ENCODE measurements at regions not wholly inside any gene's neighbourhood (a gene's known extent, or its start where the extent isn't known, plus 50 kb on each side); places are given as distances from the start of the nearest gene placed in this dataset.
"Not testable (repeated sequence)": the region's sequence is repeated elsewhere in the genome, so short reads cannot be mapped to it uniquely, and the experiment has no call there.

DNA sequence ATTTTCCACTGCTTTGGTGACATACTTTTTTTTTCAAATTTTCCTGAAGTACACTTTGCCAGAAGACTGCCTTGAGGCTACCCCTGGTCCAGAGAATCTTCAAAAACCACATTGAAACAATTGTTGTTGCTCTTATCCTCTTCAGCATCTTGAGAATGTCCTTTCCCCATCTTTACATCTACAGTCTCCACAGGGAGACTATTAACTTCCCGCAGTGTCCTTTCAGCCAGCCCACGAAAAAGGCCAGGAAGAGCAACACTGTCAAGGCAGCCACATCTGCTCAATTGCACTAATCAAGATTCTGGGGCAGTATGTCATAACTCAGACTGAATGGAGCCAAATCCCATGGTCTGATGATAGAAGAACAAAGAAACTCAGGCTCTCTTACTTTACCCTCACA is 148.3 kb downstream of the ENC1 start:
- Histone ChIP-seq H3K36me3 (ENCODE audit: control insufficient read depth, insufficient read depth, low read length) (no peaks in the 10 kb centered on the region), H3K4me3 (ENCODE audit: low read depth, low read length) (no peak overlapping the region), H3K27me3 (ENCODE audit: control insufficient read depth, insufficient read depth, low read length) (no peaks in the 10 kb centered on the region)
- no peak for TF ChIP-seq CTCF (IDR thresholded peaks at IDR 0.05; ENCODE audit: insufficient read depth, low read length, poor library complexity, severe bottlenecking)
- no peak for DNase-seq (ENCODE audit: low read depth)

DNA sequence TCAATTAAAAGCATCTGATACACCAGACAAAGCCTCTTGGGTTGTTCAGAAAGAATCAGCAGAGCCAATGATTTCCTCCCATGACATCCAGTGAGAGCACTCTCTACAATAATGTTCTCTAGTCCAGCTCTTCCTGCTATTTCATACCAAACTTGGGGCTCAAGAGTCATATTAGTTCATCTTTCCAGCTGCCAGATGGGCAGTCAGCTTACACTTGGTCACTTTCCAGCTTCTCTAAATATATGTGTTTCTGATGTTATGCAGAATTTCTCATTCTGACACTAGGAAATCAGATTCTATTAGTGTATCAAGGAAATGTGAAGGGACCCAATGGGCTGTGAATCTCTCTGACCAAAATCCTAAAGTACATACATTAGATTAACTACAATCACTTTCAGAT is 148.9 kb downstream of the ENC1 start:
- no peak overlapping the region for H3K4me3 ChIP-seq (ENCODE audit: low read depth, low read length)
- no peak for DNase-seq (ENCODE audit: low read depth)
- H3K27me3 ChIP-seq (ENCODE audit: control insufficient read depth, insufficient read depth, low read length) = no peaks in the 10 kb centered on the region
- no peak for TF ChIP-seq CTCF (IDR thresholded peaks at IDR 0.05; ENCODE audit: insufficient read depth, low read length, poor library complexity, severe bottlenecking)
- no peaks in the 10 kb centered on the region for H3K36me3 ChIP-seq (ENCODE audit: control insufficient read depth, insufficient read depth, low read length)

DNA sequence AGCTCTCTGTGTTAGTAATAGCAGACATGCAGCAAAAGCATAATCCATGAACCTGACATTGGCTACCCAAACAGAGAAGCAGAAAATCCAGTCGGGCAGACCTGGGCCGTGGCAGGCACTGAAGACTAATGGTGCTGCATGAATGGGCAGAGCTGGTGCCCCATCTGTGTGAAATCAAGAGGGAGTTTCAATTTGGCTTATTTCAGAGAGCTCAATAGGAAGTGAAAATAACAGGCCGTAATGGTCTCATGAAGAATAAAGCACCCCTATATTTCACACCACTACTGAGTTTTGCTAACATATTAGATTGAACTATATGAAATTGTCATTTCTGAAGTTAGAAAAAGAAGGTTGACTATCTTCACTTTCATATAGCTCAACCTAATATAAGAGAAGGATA is 149.7 kb downstream of the ENC1 start:
- Histone ChIP-seq H3K36me3 (ENCODE audit: control insufficient read depth, insufficient read depth, low read length) (no peaks in the 10 kb centered on the region), H3K27me3 (ENCODE audit: control insufficient read depth, insufficient read depth, low read length) (no peaks in the 10 kb centered on the region), H3K4me3 (ENCODE audit: low read depth, low read length) (no peak overlapping the region)
- DNase-seq (ENCODE audit: low read depth) = no peak
- TF ChIP-seq CTCF (IDR thresholded peaks at IDR 0.05; ENCODE audit: insufficient read depth, low read length, poor library complexity, severe bottlenecking) = no peak

DNA sequence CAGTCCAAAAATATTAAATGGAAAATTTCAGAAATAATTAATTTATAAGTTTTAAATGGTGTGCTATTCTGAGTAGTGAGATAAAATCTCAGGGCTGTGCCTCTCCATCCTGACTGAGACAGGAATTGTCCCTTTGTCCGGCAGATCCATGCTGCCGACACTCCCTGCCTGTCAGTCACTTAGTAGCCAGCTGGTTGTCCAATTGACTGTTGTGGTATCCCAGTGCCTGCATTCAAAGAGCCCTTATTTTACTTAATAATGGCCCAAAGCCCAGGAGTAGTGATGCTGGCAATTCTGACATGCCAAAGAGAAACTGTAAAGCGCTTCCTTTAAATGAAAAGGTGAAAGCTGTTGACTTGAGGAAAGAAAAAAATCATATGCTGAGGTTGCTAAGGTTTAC is 157.5 kb downstream of the ENC1 start:
- no peaks in the 10 kb centered on the region for H3K27me3 ChIP-seq (ENCODE audit: control insufficient read depth, insufficient read depth, low read length)
- no peak for TF ChIP-seq CTCF (IDR thresholded peaks at IDR 0.05; ENCODE audit: insufficient read depth, low read length, poor library complexity, severe bottlenecking)
- H3K36me3 ChIP-seq (ENCODE audit: control insufficient read depth, insufficient read depth, low read length) = no peaks in the 10 kb centered on the region
- H3K4me3 ChIP-seq (ENCODE audit: low read depth, low read length) = no peak overlapping the region
- DNase-seq (ENCODE audit: low read depth) = no peak

GRCh38 chr5:74482523-74482922 is 158.0 kb downstream of the ENC1 start:
- Histone ChIP-seq H3K36me3 (ENCODE audit: control insufficient read depth, insufficient read depth, low read length) (no peaks in the 10 kb centered on the region), H3K27me3 (ENCODE audit: control insufficient read depth, insufficient read depth, low read length) (no peaks in the 10 kb centered on the region), H3K4me3 (ENCODE audit: low read depth, low read length) (no peak overlapping the region)
- TF ChIP-seq CTCF (IDR thresholded peaks at IDR 0.05; ENCODE audit: insufficient read depth, low read length, poor library complexity, severe bottlenecking) = no peak
- no peak for DNase-seq (ENCODE audit: low read depth)

DNA sequence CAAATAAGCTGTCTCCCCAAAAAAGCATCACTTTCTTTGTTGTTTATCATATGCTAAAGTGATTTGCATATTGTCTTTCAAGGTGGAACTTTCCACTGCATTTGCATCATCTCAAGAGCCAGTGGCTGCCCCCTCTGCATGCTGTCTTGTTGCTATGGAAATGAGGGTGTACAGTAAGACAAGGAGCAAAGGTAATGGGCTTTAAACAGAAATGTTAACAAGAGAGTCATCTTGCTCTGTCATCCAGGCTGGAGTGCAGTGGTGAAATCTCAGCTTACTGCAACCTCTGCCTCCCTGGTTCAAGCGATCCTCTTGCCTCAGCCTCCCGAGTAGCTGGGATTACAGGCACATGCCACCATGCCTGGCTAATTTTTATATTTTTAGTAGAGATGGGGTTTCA is 159.2 kb downstream of the ENC1 start:
- H3K4me3 ChIP-seq (ENCODE audit: low read depth, low read length); DNase-seq (ENCODE audit: low read depth); H3K36me3 ChIP-seq (ENCODE audit: control insufficient read depth, insufficient read depth, low read length); H3K27me3 ChIP-seq (ENCODE audit: control insufficient read depth, insufficient read depth, low read length): not testable (repeated sequence)
